Ascending aorta (tissue), 2 donors: ENCODE measurements at regions not wholly inside any gene's neighbourhood (a gene's known extent, or its start where the extent isn't known, plus 50 kb on each side); places are given as distances from the start of the nearest gene placed in this dataset.

Experiments used
- DNase-seq, 2 donors: peaks; one replicate each; pipeline ENCODE4 v3.0.0-alpha.2; 2019; ENCODE audit warnings: low spot score in 2 of 2
- H3K27ac ChIP-seq, 2 donors: fragments of 200-600 bp; sonication (generic); one replicate each; pipeline ENCODE4 v1.5.1; 2016 to 2017; ENCODE audit warnings: mild to moderate bottlenecking in 1 of 2
- H3K27me3 ChIP-seq: fragments of 200-600 bp; sonication (generic); one replicate; pipeline ENCODE4 v1.5.1; 2017
- H3K36me3 ChIP-seq, 2 donors: fragments of 200-600 bp; sonication (generic); one replicate each; pipeline ENCODE4 v1.5.1; 2016
- H3K4me1 ChIP-seq, 2 donors: fragments of 200-600 bp; sonication (generic); one replicate each; pipeline ENCODE4 v1.5.1; 2016 to 2017; ENCODE audit warnings: mild to moderate bottlenecking in 1 of 2
- H3K4me3 ChIP-seq, 2 donors: fragments of 200-600 bp; sonication (generic); one replicate each; pipeline ENCODE4 v1.5.1; 2016 to 2017; ENCODE audit warnings: mild to moderate bottlenecking in 1 of 2
- H3K9me3 ChIP-seq, 2 donors: fragments of 200-600 bp; sonication (generic); one replicate each; pipeline ENCODE4 v1.5.1; 2016
- CTCF ChIP-seq, 3 experiments: fragments of 200-600 bp in 2 of 3; fragments of 450-650 bp in 1 of 3; sonication (generic) in 2 of 3; IDR thresholded peaks; one replicate each; pipeline ENCODE4 v1.5.1; 2016 to 2019; ENCODE audit warnings: antibody characterized with exemption in 3 of 3, mild to moderate bottlenecking in 1 of 3, moderate library complexity in 1 of 3
- intact Hi-C: fragments of 100-400 bp; cut with DNase I; formaldehyde crosslinking; loops from one replicate; pipeline ENCODE4 v1.15.1; 2023

- Histone ChIP-seq H3K4me3 (no peak overlapping the region), H3K9me3 (peaks cover 0 to 8% of the 10 kb centered on the region in 2 donors), H3K36me3 (no peaks in the 10 kb centered on the region), H3K4me1 (no peaks in the 10 kb centered on the region), H3K27ac (no peak overlapping the region), H3K27me3 (no peaks in the 10 kb centered on the region)
- TF ChIP-seq CTCF (IDR thresholded peaks at IDR 0.05) = no peak
- DNase-seq = no peak
- intact Hi-C loops = no loop called here
Measured at GRCh38 chr16:87003414-87003755, 313.8 kb downstream of the C16orf95 start.

- no peak for TF ChIP-seq CTCF (IDR thresholded peaks at IDR 0.05)
- Histone ChIP-seq H3K27me3 (no peaks in the 10 kb centered on the region), H3K36me3 (no peaks in the 10 kb centered on the region), H3K4me3 (no peak overlapping the region), H3K27ac (no peak overlapping the region), H3K4me1 (no peaks in the 10 kb centered on the region), H3K9me3 (no peaks in the 10 kb centered on the region)
- intact Hi-C loops = no loop called here
- peak in 1 of 2 donors; percentile 52 for DNase-seq
Measured at GRCh38 chr16:87006021-87006420, 311.2 kb downstream of the C16orf95 start.

GRCh38 chr16:87006789-87007745 lies 310.1 kb downstream of the C16orf95 start:
- H3K4me3 ChIP-seq = no peak overlapping the region
- peak in 1 of 2 donors; percentile 30 for DNase-seq
- no peaks in the 10 kb centered on the region for H3K27me3 ChIP-seq
- no peaks in the 10 kb centered on the region for H3K36me3 ChIP-seq
- intact Hi-C loops = no loop called here
- no peak overlapping the region for H3K27ac ChIP-seq
- TF ChIP-seq CTCF (IDR thresholded peaks at IDR 0.05) = no peak
- H3K4me1 ChIP-seq = no peaks in the 10 kb centered on the region
- no peaks in the 10 kb centered on the region for H3K9me3 ChIP-seq

- DNase-seq = no peak
- Histone ChIP-seq H3K4me3 (no peak overlapping the region), H3K36me3 (no peaks in the 10 kb centered on the region), H3K9me3 (no peaks in the 10 kb centered on the region), H3K27me3 (no peaks in the 10 kb centered on the region), H3K27ac (no peak overlapping the region), H3K4me1 (no peaks in the 10 kb centered on the region)
- intact Hi-C loops = no loop called here
- no peak for TF ChIP-seq CTCF (IDR thresholded peaks at IDR 0.05)
Measured at GRCh38 chr16:87007907-87008306, 309.3 kb downstream of the C16orf95 start.

- H3K4me1 ChIP-seq = no peaks in the 10 kb centered on the region
- H3K36me3 ChIP-seq = no peaks in the 10 kb centered on the region
- H3K27me3 ChIP-seq = no peaks in the 10 kb centered on the region
- no peaks in the 10 kb centered on the region for H3K9me3 ChIP-seq
- no peak overlapping the region for H3K4me3 ChIP-seq
- no peak for TF ChIP-seq CTCF (IDR thresholded peaks at IDR 0.05)
- peak in 1 of 2 donors; percentile 38 for DNase-seq
- intact Hi-C loops = no loop called here
- H3K27ac ChIP-seq = no peak overlapping the region
Measured at GRCh38 chr16:87008664-87009063, 308.5 kb downstream of the C16orf95 start.
